ENCODE measurements at regions not wholly inside any gene's neighbourhood (a gene's known extent, or its start where the extent isn't known, plus 50 kb on each side); places are given as distances from the start of the nearest gene placed in this dataset.
A peak's percentile ranks its signal among the peaks of the same experiment; 100 is the strongest.
"Not testable (repeated sequence)": the region's sequence is repeated elsewhere in the genome, so short reads cannot be mapped to it uniquely, and the experiment has no call there.

GRCh38 chr13:25018729-25019115, 77.2 kb upstream of the PABPC3 start:
- no peak for DNase-seq (ENCODE audit: low spot score in 2 of 2)
- ATAC-seq: no peak
- Mint-ChIP-seq H3K27ac (no peak overlapping the region), H3K9me3 (no peaks in the 10 kb centered on the region), H3K36me3 (peaks cover 0 to 4% of the 10 kb centered on the region in 2 donors)

- not testable (repeated sequence) for H3K27ac Mint-ChIP-seq; H3K9me3 Mint-ChIP-seq; DNase-seq (ENCODE audit: low spot score in 2 of 2); ATAC-seq; H3K36me3 Mint-ChIP-seq
Observed at GRCh38 chr13:25019741-25020140, 76.2 kb upstream of the PABPC3 start.

GRCh38 chr13:25024175-25024574, 71.8 kb upstream of the PABPC3 start:
- no peak for DNase-seq (ENCODE audit: low spot score in 2 of 2)
- Mint-ChIP-seq H3K9me3 (no peaks in the 10 kb centered on the region), H3K27ac (no peak overlapping the region), H3K36me3 (no peaks in the 10 kb centered on the region)
- ATAC-seq: no peak

GRCh38 chr13:25032160-25032559, 63.8 kb upstream of the PABPC3 start:
- no peak for DNase-seq (ENCODE audit: low spot score in 2 of 2)
- Mint-ChIP-seq H3K36me3 (no peaks in the 10 kb centered on the region), H3K27ac (no peak overlapping the region), H3K9me3 (no peaks in the 10 kb centered on the region)
- no peak for ATAC-seq

DNA sequence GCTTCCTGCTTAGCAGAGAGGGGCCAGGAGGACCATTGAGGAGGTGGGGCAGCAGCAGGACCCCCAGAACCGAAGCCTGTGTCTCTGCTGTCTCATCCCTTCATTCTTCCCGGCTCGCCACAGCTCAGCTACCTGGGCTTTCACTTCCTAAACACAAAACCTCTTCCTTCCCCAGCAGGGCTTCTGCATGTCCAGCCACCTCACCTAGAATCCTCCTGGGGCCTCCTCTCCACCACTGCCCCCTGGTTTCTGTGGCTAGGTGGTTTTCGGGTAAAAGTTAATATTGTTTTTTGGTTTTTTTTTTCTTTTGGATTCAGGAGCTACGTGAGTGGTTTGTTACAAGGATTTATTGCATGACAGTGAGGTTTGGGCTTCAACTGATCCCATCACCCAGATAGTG, 61.8 kb upstream of the PABPC3 start:
- Mint-ChIP-seq H3K9me3 (no peaks in the 10 kb centered on the region), H3K36me3 (no peaks in the 10 kb centered on the region), H3K27ac (no peak overlapping the region)
- DNase-seq (ENCODE audit: low spot score in 2 of 2): no peak
- no peak for ATAC-seq

DNA sequence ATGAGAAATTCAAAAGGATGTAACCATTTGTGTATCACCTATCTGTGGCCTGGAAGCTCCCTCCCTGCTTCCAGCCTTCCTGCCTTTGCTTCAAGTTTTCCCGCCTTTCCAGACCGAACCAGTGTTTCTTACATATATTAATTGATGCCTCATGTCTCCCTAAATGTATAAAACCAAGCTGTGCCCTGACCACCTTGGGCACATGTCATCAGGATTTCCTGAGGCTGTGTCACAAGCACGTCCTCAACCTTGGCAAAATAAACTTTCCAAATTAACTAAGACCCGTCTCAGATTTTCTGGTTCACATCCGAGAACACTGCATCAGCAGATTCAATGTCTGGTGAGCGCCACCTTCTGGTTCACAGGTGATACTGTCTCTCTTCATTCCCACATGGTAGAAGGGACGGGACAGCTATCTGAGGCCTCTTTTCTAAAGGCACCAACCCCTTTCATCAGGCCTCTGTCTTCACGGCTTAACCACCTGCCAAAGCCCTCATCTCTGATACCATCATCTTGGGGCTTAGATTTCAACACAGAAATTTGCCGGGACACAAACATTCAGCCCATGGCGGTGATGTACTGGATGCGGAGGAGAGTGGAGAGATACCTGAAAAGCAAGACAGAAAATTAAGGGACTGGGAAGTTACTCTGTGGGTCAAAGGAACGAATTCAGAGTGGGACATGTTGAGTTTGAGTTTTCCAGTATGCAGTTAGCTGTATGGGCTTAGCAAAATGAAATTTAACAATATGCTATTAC, 58.7 kb upstream of the PABPC3 start:
- ATAC-seq: peak; percentile 50 to 81
- peak in 1 of 2 donors; percentile 50 for DNase-seq (ENCODE audit: low spot score in 2 of 2)
- no peaks in the 10 kb centered on the region for H3K9me3 Mint-ChIP-seq
- H3K27ac Mint-ChIP-seq: no peak overlapping the region
- H3K36me3 Mint-ChIP-seq: no peaks in the 10 kb centered on the region

DNA sequence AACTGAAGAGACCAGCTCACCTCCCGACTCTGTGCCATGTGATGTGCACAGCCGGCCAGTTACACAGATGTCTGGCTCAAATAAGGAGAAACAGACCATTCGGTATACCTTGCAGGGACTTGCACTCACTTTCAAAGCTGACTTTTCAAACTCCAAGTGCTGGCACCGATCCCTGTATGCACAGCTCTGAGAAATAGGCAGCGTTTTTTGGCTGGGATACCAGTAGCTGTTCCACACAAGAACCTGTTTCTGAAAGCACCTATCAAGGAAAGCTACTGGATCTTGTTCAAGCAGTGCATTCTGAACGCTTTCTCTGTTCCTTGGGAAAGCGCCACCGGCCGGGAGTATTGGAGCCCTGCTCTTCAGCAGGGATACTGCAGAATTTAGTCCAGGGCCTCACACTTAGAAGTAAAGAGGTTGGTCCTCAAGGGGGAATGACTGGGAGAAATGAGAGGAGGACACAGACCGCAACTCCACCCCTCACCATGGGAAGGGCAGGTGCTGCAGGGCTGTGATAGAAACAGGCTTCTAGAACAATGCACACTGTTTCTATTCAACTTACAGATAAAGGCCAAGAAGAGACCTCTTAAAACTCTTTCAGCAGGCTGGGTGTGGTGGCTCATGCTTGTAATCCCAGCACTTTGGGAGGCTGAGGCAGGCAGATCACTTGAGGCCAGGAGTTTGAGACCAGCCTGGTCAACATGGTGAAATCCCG, 53.6 kb upstream of the PABPC3 start:
- DNase-seq (ENCODE audit: low spot score in 2 of 2): no peak
- H3K36me3 Mint-ChIP-seq: no peaks in the 10 kb centered on the region
- H3K27ac Mint-ChIP-seq: no peak overlapping the region
- ATAC-seq: no peak
- no peaks in the 10 kb centered on the region for H3K9me3 Mint-ChIP-seq

DNA sequence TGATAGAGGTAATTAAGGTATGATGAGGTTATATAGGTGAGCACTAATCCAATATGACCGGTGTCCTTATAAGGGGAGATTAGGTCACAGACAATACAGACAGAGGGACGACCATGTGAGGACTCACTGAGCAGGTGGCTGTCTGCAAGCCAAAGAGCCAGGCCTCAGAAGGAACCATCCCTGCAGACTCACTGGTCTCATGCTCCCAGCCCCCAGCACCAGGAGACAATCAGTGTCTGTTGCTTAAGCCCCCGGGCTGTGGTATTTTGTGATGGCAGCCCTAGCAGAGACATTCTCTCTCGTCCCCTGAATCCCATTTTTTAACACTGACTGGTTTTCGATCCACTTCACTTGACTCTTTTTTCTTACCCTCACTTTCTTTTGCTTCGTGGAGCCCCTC, 51.9 kb upstream of the PABPC3 start:
- no peaks in the 10 kb centered on the region for H3K9me3 Mint-ChIP-seq
- H3K27ac Mint-ChIP-seq: peak overlapping the region in 1 of 2 donors; percentile 53
- DNase-seq (ENCODE audit: low spot score in 2 of 2) (no peak), ATAC-seq (no peak)
- peaks cover 0 to 8% of the 10 kb centered on the region in 2 donors for H3K36me3 Mint-ChIP-seq
